HG03175 (cell line): ENCODE measurements at regions not wholly inside any gene's neighbourhood (a gene's known extent, or its start where the extent isn't known, plus 50 kb on each side); places are given as distances from the start of the nearest gene placed in this dataset.

Source experiments
- ATAC-seq: cut with Tn5 transposase; IDR thresholded peaks from one replicate; pipeline ENCODE4 v1.9.1; 2021; ENCODE audit warnings: mild to moderate bottlenecking, moderate library complexity; ENCODE audit not compliant: unreplicated experiment

DNA sequence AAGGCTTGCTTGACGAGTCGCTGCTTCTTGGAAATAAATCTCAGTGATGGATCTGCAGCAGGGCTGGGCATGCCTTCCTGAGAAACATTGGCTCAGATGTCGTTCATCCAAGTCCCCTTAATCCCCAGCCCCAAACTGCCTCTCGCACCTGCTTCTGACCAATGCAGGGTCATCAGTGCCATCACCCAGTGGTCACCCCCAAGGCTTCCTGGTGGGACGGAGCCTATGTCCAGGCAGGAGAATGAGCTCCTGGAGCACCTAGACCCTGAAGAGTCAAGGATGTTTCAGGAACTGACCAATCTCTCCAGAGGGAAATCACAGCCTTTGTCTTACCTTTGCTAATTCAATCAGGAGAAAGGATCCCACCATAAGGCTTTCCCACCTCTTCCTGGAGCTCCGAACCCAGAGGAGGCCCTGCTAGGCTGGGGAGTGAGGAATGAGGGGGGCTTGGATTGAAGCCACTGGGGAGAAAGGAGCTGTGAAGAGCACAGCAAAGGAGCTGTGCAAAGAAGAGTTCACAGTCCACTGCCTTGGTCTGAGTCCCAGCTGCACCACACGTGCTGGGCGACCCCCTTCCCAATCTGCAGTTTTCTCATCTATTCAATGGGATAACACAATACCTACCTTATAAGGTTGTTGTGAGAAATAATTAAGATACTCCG is 416.1 kb downstream of the NPHP4 start:
- ATAC-seq: no peak

DNA sequence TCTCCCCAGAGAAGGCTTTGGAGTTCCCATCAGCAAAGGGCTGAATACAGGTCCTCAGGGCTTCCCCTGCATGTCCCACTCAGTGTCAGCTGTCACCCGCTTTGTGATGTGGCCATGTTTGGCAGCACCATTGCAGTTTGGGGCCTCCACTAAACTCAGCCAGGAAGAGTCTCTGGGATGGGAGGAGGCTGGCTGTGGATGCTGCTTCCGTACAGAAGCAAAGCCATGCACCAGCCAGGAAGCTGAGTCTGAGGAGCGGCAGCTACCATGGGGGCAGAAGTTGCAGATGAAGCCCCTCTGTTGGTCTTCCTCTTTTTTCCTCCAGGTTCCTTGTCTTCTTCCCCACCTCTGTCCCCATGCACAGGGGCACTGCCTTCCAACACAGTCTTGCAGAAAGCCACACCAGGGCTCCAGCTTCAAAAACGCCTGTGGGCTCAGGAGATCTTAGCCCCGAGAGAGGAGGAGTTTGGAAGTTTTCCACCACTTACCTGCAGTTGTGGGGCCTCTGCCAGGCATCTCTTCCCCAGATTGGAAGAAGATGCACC is 416.8 kb downstream of the NPHP4 start:
- no peak for ATAC-seq

DNA sequence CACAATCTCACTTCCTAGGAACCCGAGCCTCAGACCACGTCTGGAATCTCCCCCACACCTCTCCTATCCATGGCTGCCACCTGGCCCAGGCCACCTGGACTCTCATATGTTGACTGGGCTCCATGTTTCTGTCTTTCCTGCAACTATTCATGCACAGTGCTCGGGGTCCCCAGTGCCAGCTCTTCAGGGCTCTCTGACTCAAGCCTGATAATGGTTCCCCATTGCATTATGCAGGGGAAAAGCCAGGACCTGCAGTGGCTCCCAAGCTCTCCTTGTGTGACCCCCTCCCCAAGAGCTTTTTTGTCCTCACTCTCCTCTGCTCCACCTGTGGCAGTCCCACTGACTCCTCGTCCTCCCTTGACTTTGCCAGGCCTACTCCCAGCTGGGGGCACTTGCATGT is 417.6 kb downstream of the NPHP4 start:
- ATAC-seq: no peak

DNA sequence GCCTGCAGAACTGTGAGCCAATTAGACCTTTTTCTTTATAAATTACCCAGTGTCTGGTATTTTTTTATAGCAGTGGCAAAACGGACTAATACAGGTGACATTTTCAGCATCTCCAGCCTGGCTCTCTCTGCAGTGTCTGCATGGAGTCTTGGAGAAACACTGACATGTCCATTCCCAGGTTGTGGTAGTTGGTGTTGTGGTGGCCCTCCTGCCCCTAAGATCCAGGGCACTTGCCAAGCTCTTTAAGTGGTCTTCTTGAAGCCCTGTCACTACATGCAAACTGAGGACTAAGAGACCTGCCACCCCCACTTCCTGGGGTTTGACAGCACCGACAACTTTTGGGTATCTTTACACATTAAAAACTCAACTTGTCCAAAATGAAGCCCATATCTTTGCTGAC is 419.4 kb downstream of the NPHP4 start:
- ATAC-seq: no peak

GRCh38 chr1:5571861-5572401 is 420.3 kb downstream of the NPHP4 start:
- no peak for ATAC-seq

GRCh38 chr1:5571438-5571837 is 420.8 kb downstream of the NPHP4 start:
- no peak for ATAC-seq

DNA sequence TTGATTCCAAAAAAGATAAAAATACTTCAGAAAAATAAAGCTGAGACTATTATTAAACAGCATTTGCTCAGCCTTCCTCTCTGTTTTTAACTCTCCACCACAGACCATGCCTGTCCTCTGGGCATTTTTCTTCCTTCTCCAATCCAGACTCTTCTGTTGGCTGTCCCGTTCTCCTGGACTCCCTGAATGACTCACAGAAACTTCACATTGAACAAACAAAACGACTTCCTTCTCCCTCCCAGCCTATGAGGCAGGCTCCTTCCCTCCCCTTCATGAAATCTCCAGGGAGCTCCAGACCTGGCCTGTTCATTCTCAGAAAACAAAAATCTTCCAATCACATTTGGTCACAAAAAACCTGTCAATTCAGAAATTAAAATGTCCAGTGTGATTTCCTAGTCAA is 421.3 kb downstream of the NPHP4 start:
- no peak for ATAC-seq

- no peak for ATAC-seq
Observed at GRCh38 chr1:5568321-5568720, 423.9 kb downstream of the NPHP4 start.

DNA sequence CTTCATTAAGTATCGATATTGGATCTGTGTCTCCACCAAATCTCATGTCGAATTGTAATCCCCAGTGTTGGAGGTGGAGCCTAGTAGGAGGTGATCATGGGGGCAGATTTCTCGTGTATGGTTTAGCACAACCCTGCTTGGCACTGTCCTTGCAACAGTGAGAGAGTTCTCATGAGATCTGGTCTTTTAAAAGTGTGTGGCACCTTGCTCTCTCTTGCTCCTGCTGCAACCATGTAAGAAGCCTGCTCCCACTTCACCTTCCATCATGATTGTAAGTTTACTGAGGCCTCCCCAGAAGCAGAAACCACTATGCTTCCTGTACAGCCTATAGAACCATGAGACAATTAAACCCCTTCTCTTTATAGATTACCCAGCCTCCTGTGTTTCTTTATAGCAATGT is 424.4 kb downstream of the NPHP4 start:
- no peak for ATAC-seq

DNA sequence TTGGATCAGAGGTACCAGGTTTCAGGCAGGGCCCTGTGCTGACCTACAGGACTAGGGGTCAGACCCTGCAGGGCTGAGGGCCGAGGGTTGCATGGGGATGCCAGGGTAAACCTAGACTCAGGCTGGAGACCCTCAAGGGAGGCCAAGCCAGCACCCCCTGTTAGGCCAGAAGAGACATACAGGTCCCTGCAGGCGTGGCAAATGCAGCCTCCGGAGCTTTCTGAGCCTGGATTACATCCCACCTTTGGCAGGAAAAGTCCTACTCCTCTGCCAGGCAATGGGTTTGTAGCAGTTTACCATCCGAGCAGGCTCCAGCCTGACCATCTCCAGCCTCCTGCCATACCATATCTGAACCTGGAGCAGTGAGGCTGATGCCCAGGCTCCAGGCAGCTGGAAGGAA is 425.3 kb downstream of the NPHP4 start:
- no peak for ATAC-seq

DNA sequence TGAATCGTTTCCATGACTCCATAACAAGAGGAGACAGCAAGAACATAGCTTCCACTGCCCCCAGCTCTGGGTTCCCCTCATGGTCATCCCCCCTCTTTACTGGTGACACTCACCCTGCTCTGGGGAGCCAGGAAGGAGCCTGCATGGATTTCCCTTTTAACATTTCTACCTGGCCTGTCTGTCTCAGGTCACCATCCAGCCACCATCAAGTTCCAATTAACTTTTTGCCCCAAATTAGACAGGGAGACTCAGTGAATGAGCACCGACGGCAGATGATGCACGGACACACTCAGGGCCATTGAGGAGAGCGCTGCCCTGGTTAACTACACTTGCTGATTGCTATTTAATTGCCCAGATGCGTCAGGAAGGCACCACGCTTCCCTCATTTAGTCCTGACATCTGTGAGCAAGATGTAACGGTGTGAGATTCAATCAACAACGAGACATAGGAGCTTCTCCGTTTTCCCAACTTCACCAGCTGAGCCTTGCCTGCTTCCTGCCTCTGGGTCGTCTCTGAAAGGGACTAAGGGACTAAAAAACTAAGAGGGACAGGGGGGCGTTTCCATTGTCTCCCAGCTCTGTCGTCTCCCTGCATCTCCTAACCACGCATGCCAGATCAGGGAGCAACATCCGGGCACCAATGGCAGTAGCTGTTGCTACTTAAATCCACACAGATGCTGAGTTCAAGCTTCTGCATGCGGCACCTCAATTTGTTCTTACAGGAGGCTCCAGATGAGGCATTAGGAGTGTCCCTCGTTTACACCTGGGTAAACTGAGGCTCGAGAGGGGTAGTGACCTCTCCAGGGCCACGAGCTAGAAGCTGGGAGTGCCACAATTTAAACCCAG is 426.7 kb downstream of the NPHP4 start:
- no peak for ATAC-seq

DNA sequence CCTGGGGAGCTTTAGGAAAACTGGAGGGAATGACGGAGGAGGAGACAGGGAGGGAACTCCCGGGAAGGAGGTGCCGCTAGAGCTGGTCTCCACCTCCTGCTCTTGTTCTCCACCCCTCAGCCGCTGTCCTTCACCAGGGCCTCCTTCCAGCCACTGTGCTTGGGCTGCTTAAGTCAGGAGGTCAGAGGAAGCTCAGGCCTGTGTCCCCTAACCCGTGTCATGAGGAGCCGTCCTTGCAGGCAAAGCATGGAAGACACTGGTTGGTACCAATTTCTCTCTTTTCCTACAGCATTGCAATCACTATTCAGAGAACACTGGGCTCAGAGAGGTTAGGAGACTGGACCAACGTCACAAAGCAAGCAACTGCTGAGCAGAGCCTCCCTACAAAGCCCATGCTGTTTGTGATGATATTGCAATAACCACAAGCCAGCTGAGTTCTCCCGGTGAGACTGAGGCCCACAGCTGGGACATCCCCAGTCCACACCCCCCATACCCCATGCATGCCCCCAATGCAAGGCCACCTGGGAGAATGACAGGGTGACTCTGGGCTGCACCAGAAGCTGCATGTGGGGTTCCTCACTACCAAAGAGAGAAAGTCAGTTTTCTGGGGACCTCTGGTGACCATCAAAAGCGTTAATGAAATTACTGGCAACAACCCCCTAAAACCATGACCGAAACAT is 427.5 kb downstream of the NPHP4 start:
- no peak for ATAC-seq

DNA sequence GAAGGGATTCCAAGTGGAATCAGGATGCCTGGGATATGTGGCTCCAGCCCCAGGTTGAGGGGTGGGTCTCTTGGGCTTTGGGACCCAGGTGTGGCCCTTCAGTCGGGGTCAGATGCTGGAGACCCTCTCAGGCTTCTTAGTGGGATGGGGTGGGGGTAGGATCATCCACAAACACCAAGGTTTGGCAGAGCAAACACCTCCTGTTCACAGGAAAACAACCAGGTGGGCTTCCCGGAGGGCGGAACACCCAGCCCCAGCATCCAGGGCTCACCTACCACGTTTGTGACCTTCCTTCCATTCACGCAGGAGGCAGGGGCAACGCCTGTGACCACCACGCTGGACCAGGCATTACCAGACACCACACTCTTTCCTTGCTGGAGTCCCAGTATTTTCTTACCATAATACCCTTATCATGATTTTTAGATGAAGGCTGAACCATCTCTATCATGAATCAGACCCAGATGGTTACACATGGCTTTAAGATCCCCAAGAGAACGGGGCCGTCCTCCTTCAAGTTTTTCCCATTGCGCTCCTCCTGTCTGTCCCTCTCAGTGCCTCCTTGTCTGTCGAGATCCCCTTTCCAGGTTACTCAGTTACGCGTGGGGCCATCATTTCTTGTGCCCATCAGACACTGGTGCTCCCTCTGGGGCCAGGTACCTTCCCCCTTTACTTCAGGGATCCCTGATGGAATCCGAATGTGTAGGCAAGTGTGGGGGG is 428.2 kb downstream of the NPHP4 start:
- ATAC-seq: no peak

- ATAC-seq: no peak
Observed at GRCh38 chr1:5562769-5563168, 429.5 kb downstream of the NPHP4 start.

DNA sequence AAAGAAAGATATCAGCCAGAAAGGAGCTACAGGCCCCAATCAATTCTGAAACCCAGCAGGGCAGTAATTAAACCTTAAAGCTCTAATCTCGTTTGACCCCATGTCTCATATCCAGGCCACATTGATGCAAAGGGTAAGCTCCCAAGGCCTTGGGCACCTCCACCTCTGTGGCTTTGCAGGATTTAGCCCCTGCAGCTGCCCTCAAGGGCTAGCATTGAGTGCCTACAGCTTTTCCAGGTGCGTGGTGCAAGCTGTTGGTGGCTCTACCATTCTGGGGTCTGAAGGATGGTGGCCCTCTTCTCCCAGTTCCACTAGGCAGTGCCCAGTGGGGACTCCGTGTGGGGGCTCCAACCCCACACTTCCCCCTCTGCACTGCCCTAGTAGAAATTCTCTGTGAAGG is 429.9 kb downstream of the NPHP4 start:
- no peak for ATAC-seq

- no peak for ATAC-seq
Observed at GRCh38 chr1:5559078-5559477, 433.1 kb downstream of the NPHP4 start.

DNA sequence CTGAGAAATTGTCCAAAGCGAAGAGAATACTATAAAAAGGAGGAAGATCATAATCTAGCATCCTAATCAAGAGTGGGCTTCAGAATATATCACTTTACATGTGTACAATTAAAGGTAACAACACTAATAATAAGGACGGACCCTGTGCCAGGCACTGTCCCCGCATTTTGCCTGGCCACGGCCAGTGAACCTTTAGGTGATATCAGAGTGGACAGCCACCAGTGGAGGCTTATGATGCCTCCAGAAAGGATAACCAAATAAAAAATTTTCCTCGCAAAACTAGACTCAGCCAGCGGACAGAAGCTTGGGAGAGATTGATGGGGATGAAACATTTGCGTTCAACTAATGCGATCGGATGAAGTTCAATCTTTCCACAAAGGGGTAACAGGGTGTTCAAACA is 436.4 kb downstream of the NPHP4 start:
- no peak for ATAC-seq

DNA sequence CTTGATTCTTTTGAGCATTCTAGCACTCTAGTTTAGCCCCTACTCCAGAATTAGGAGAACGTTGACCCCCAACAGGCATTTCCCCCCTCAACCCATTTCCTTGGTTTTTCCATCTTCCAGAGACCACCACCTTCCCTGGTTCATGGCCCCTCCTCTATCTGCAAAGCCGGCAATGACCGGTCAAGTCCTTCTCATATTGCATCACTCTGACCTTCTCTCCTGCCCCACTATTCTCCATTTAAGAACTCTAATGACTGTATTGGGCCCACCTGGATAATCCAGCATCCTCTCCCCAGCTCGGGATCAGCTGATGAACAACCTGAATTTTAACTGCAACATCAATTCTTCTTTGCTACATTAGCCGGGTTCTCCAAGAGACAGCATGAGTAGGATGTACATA is 437.4 kb downstream of the NPHP4 start:
- no peak for ATAC-seq

GRCh38 chr1:5554111-5554510 is 438.1 kb downstream of the NPHP4 start:
- no peak for ATAC-seq

DNA sequence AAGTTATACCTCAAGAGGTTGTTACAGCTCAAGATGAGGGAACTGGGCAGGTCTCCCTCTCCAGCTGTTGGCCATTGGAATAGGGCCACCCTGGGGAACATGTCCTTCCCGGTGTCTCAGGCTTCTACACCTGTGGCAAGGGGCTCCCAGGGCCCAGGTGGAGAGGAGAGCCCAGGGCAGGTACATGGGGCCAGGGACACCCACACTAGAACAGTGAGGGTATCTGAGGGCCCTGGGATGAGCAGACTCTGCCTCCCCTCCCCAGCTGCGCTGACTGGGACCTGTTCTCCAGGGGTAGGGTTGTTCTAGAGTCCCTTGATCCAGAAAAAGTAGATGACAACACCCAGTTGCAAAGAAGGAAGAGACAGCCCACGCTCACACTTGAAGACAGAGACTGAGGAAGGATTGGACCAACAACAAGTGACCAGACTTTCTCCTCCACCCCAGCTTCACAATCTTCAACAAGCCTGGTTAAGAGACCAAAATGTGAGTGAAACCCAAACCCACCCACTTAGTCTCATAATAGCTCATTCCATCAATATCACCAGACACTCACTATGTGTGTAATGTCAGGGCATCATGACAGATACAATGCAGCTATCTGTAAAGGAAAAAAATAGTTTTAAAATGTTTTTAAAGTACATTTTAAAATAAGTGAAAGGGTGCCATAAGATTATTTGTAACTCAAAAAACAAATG is 439.3 kb downstream of the NPHP4 start:
- no peak for ATAC-seq
